ENCODE measurements at regions not wholly inside any gene's neighbourhood (a gene's known extent, or its start where the extent isn't known, plus 50 kb on each side); places are given as distances from the start of the nearest gene placed in this dataset.

- no peak overlapping the region for H3K4me3 ChIP-seq (ENCODE audit: low read length)
- no peaks in the 10 kb centered on the region for H3K27me3 ChIP-seq (ENCODE audit: insufficient read depth, low read depth, low read length)
- no peaks in the 10 kb centered on the region for H3K36me3 ChIP-seq (ENCODE audit: insufficient read depth, low read length)
- TF ChIP-seq SMC3 (conservative IDR thresholded peaks at IDR 0.05; ENCODE audit: poor library complexity) (no peak), TAF1 (IDR thresholded peaks at IDR 0.05; ENCODE audit: low read depth) (no peak), MXI1 (conservative IDR thresholded peaks at IDR 0.05; ENCODE audit: poor library complexity, severe bottlenecking) (no peak), EZH2 (IDR thresholded peaks at IDR 0.05; ENCODE audit: borderline replicate concordance, insufficient read depth, low read length, poor library complexity, severe bottlenecking) (no peak), EP300 (conservative IDR thresholded peaks at IDR 0.05; ENCODE audit: poor library complexity, severe bottlenecking) (no peak), RAD21 (conservative IDR thresholded peaks at IDR 0.05) (no peak)
- TF ChIP-seq, protein P1, sequence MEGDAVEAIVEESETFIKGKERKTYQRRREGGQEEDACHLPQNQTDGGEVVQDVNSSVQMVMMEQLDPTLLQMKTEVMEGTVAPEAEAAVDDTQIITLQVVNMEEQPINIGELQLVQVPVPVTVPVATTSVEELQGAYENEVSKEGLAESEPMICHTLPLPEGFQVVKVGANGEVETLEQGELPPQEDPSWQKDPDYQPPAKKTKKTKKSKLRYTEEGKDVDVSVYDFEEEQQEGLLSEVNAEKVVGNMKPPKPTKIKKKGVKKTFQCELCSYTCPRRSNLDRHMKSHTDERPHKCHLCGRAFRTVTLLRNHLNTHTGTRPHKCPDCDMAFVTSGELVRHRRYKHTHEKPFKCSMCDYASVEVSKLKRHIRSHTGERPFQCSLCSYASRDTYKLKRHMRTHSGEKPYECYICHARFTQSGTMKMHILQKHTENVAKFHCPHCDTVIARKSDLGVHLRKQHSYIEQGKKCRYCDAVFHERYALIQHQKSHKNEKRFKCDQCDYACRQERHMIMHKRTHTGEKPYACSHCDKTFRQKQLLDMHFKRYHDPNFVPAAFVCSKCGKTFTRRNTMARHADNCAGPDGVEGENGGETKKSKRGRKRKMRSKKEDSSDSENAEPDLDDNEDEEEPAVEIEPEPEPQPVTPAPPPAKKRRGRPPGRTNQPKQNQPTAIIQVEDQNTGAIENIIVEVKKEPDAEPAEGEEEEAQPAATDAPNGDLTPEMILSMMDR (IDR thresholded peaks at IDR 0.05; ENCODE audit: poor library complexity, severe bottlenecking) = no peak
- no peak overlapping the region for H3K9ac ChIP-seq (ENCODE audit: low read length)
- H3K4me2 ChIP-seq (ENCODE audit: low read length) = no peak overlapping the region
- H3K27ac ChIP-seq (ENCODE audit: low read length) = no peak overlapping the region
- no peaks in the 10 kb centered on the region for H3K9me3 ChIP-seq (ENCODE audit: low read length)
- H3K9me2 ChIP-seq (ENCODE audit: insufficient read depth, low read length) = no peaks in the 10 kb centered on the region
- no peaks in the 10 kb centered on the region for H3F3A ChIP-seq (ENCODE audit: insufficient read depth, low read length, poor library complexity, severe bottlenecking)
- H4K20me1 ChIP-seq (ENCODE audit: insufficient read depth) = no peaks in the 10 kb centered on the region
- no peak overlapping the region for H2AFZ ChIP-seq (ENCODE audit: low read depth, low read length)
- H3K79me2 ChIP-seq (replicated peaks; ENCODE audit: insufficient read depth, low read length) = no peaks in the 10 kb centered on the region
Observed at GRCh38 chr14:84704601-84705000, 825.3 kb upstream of the FLRT2 start.

- Histone ChIP-seq H3K79me2 (replicated peaks; ENCODE audit: insufficient read depth, low read length) (no peaks in the 10 kb centered on the region), H3K27me3 (ENCODE audit: insufficient read depth, low read depth, low read length) (no peaks in the 10 kb centered on the region), H3K27ac (ENCODE audit: low read length) (no peak overlapping the region), H3K9me3 (ENCODE audit: low read length) (no peaks in the 10 kb centered on the region), H3K4me3 (ENCODE audit: low read length) (no peak overlapping the region), H2AFZ (ENCODE audit: low read depth, low read length) (no peak overlapping the region), H4K20me1 (ENCODE audit: insufficient read depth) (no peaks in the 10 kb centered on the region), H3K36me3 (ENCODE audit: insufficient read depth, low read length) (no peaks in the 10 kb centered on the region), H3K9ac (ENCODE audit: low read length) (no peak overlapping the region), H3K9me2 (ENCODE audit: insufficient read depth, low read length) (no peaks in the 10 kb centered on the region), H3F3A (ENCODE audit: insufficient read depth, low read length, poor library complexity, severe bottlenecking) (no peaks in the 10 kb centered on the region), H3K4me2 (ENCODE audit: low read length) (no peak overlapping the region)
- TF ChIP-seq SMC3 (conservative IDR thresholded peaks at IDR 0.05; ENCODE audit: poor library complexity) = no peak
- no peak for TF ChIP-seq EP300 (conservative IDR thresholded peaks at IDR 0.05; ENCODE audit: poor library complexity, severe bottlenecking)
- TF ChIP-seq, protein P1 (IDR thresholded peaks at IDR 0.05; ENCODE audit: poor library complexity, severe bottlenecking) = no peak
- TF ChIP-seq RAD21 (conservative IDR thresholded peaks at IDR 0.05) = no peak
Observed at GRCh38 chr14:84707830-84708229, 822.1 kb upstream of the FLRT2 start.

DNA sequence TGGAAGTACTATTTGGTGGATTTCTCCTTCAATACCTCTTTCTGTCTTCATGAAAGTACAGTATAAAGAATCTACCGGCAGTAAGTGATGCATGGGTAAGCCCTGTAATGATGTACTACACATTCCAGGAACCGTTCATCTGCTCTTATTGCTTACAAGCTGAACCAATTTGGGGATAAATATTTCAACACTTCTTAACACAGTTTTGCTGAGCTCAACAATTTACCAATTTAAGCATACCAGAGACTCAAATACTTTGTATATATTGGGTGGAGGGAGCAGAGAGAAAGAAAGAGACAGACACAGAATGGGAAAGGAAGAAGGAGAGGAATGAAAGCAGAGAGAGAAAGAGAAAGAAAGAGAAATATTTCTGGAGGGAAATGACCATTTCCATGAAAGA, 821.1 kb upstream of the FLRT2 start:
- no peaks in the 10 kb centered on the region for H3K9me2 ChIP-seq (ENCODE audit: insufficient read depth, low read length)
- H3K79me2 ChIP-seq (replicated peaks; ENCODE audit: insufficient read depth, low read length) = no peaks in the 10 kb centered on the region
- no peaks in the 10 kb centered on the region for H3K27me3 ChIP-seq (ENCODE audit: insufficient read depth, low read depth, low read length)
- TF ChIP-seq SMC3 (conservative IDR thresholded peaks at IDR 0.05; ENCODE audit: poor library complexity) (no peak), REST (IDR thresholded peaks at IDR 0.05; ENCODE audit: borderline replicate concordance) (no peak), EP300 (conservative IDR thresholded peaks at IDR 0.05; ENCODE audit: poor library complexity, severe bottlenecking) (no peak), MXI1 (conservative IDR thresholded peaks at IDR 0.05; ENCODE audit: poor library complexity, severe bottlenecking) (no peak), EZH2 (IDR thresholded peaks at IDR 0.05; ENCODE audit: borderline replicate concordance, insufficient read depth, low read length, poor library complexity, severe bottlenecking) (no peak), POLR2AphosphoS5 (IDR thresholded peaks at IDR 0.05) (no peak), RAD21 (conservative IDR thresholded peaks at IDR 0.05) (no peak), TAF1 (IDR thresholded peaks at IDR 0.05; ENCODE audit: low read depth) (no peak)
- TF ChIP-seq, protein P1 (IDR thresholded peaks at IDR 0.05; ENCODE audit: poor library complexity, severe bottlenecking) = no peak
- H3F3A ChIP-seq (ENCODE audit: insufficient read depth, low read length, poor library complexity, severe bottlenecking) = no peaks in the 10 kb centered on the region
- no peaks in the 10 kb centered on the region for H4K20me1 ChIP-seq (ENCODE audit: insufficient read depth)
- H3K36me3 ChIP-seq (ENCODE audit: insufficient read depth, low read length) = no peaks in the 10 kb centered on the region
- no peak overlapping the region for H3K9ac ChIP-seq (ENCODE audit: low read length)
- no peak overlapping the region for H3K27ac ChIP-seq (ENCODE audit: low read length)
- H3K4me2 ChIP-seq (ENCODE audit: low read length) = no peak overlapping the region
- no peaks in the 10 kb centered on the region for H3K9me3 ChIP-seq (ENCODE audit: low read length)
- H3K4me3 ChIP-seq (ENCODE audit: low read length) = no peak overlapping the region
- no peak overlapping the region for H2AFZ ChIP-seq (ENCODE audit: low read depth, low read length)
